Right lung (tissue), 2 donors: ENCODE measurements at regions not wholly inside any gene's neighbourhood (a gene's known extent, or its start where the extent isn't known, plus 50 kb on each side); places are given as distances from the start of the nearest gene placed in this dataset.

Experiments
- DNase-seq, 2 donors: peaks; one replicate each; pipeline ENCODE4 v3.0.0-alpha.2; 2013

DNA sequence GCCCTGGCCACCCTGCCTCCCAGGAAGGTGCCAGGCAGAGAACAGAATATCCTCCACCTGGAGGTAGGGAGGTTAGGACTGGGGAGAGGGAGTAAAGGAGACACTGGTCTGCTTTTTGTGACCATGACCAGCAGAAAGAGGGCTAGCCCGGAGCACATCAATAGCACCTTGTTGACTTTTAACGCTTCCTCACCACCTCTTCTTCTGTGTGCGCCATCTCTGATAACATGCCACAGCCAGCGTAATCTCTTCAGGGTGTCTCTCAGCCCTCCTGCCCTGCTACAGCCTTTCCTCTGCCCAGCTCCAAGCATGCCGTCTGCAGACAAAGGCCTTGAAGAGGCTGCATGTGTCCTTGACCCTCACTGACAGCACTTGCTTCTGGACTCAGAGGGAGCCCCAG is 50.9 kb upstream of the GJA5 start:
- DNase-seq = no peak

DNA sequence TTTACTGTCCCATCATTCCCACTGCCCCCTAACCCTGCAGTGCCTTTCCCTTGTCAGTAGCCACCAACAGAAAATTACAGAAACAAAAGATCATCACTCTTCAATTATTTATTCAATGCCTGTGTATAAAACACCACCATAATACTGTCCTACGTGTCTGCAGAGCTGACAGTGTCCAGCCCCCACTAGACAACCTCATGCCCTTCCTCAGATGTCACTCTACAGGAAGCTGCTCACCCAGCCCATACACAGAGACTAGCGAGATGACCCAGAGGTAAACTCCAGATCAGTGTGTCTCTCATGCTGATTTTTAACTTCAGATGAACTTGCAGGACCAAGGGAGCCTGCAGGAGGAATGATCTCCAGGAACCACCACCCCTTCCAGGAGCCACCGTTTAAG is 51.3 kb upstream of the GJA5 start:
- no peak for DNase-seq

DNA sequence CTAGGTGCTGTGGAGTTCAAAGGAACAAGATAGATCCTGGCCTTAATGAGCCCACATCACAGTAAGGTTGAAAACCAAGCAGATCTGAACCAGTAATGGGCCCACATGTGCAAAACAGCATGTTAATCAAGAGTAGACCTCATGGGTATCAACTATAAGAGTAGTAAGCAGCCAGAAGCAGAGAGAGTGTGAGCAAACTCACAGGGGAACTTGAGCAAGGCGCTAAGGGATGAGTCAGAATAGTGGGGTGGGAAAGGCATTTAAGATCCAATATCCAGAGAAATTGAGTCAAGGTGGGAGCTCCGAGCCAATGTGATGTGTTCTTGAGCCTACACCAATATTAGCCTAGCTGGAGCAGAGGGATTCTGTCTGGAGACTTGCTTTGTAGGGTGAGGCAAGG is 52.4 kb upstream of the GJA5 start:
- DNase-seq = no peak

DNA sequence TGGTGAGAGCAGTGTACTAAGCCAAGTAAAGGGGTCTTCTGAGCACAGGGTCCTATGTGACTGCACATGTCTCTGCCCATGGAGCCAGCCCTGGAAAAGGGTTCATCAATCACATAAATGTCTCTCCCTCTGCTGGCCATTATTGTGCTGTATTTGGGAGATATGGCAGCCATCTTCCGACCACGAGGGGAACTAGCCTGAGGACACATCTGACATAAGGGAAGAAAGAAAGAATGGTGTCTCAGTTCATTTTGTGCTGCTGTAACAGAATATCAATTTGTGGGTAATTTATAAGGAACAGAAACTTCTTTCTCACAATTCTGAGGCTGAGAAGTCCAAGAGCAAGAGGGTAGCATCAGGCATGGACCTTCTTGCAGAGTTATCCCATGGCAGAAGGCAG is 55.1 kb upstream of the GJA5 start:
- DNase-seq = no peak

DNA sequence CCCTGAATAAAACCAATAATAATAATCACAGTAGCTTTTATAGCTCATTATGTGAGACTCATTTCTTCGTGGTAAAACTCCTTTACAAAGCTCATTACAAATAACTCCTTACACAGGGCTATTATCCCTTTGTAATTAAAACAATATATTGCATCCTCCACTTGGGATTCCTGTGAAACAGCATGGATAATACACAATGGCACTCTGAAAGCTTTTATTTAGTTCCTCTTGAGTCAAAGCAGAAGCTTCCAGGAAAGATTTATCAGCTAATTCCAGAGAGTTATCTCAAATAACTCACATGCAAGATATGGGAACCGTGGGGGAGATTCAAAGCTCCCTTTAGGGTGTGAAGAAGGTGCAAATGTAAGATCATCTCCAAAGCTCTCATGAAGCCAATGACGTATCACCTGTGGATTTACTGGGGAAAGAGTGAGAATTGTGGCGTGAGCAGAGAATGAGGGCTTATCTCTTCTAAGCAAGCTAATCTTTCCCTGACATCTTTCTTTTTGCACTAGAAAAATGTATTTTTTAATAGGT is 60.4 kb upstream of the GJA5 start:
- no peak for DNase-seq

DNA sequence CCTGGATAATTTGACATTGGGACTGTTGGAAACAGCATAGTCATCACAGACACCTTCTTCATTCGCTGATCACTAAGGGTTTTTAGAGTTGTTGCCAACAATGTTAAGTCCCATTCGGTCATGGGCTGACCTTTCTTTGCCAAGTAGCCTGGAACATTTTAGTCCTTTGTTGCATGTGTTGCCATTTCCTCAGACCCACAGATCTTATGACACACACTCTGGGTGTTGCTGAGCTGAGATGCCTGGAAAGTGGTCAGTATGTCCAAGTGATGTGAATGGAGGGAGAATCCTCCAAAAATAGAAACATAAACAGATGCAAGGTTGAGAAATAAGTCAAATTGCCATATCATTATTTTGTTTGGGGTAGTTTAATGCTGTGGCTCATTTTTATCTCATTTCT is 61.5 kb upstream of the GJA5 start:
- peak; percentile 93 to 97 for DNase-seq

DNA sequence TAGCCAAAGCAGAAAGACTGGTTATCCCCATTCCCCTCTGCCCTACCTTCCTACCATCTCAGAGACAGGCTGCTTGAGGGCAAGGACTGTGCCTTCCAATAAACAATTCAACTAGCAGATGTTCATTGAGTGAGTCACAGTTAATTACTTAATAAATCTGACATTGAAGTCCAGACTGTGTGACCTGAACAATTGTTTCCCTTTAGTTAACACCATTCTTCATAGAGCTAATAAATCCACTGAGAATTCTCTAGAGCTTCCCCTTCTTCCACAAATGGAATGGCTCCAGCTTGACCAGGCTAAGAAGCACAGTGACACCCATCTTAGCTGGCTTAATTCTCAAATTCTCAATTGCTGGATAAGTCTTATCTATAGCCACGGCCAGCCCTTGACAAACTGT is 61.9 kb upstream of the GJA5 start:
- peak; percentile 90 to 94 for DNase-seq

DNA sequence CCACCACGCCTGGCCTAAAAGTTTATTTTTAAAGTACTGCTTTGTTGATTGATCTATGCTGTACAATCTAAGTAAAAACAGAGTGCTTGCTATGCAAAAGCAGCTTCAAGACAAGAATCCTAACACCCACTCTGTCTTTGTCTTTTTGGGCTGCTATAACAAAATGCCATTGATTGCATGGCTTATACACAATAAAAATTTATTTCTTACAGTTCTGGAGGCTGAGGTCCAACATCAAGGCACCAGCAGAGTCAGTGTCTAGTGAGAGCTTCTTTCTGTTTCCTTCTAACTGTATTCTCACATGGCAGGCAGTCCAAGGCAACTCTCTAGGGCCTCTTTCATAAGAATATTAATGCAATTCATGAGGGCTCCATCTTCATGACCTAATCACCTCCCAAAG is 63.6 kb upstream of the GJA5 start:
- DNase-seq = no peak

DNA sequence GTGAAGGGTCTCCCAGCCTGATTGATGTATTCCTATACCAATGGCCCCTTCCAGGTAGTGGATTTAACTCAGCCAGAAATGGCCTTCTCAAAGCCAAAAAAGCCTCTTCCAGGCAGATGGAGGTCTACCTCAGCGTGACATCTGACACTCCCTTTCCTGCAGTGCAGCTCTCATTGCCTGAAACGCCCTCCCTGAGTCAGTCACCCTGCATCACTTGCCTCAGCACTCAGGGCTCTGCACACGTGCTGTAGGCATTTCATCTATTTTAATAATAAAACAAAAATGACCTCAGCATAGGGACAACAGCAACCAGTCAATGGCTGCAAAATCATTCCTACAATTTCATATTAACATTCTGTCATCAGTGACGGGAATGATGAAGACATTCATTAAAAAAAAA is 64.4 kb upstream of the GJA5 start:
- DNase-seq = no peak

DNA sequence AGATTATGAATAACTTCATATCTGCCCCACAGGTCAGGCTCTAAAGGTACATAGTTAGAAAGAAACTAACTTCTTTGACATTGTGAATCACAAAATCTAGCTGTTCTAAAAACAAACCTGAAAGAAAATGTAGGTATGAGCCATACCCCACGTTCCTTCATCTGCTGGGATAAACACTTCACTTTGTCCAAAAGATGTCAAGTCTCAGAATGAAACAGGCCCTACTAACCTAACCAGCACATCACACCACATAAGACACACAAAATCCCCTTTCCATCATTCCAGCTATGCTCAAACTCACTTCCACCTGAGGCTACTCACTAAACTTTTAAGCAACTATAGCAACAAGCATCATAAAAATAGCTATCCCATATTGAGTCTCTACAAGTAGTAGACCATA is 65.2 kb upstream of the GJA5 start:
- no peak for DNase-seq

DNA sequence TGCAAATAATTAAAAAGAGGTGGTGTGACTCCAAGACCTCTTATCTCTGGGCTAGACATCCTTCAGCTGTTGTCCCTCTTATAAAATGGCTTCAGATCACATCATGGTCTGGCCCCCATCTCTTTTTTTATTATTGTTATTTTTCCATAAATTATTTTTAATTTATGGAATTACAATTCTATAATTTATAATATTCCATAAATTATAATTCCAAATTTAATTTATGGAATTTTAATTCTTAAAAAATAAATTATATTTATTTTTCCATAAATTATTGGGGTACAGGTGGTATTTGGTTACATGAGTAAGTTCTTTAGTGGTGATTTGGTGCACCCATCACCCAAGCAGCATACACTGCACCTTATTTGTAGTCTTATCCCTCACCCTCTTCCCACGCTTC is 65.9 kb upstream of the GJA5 start:
- no peak for DNase-seq

DNA sequence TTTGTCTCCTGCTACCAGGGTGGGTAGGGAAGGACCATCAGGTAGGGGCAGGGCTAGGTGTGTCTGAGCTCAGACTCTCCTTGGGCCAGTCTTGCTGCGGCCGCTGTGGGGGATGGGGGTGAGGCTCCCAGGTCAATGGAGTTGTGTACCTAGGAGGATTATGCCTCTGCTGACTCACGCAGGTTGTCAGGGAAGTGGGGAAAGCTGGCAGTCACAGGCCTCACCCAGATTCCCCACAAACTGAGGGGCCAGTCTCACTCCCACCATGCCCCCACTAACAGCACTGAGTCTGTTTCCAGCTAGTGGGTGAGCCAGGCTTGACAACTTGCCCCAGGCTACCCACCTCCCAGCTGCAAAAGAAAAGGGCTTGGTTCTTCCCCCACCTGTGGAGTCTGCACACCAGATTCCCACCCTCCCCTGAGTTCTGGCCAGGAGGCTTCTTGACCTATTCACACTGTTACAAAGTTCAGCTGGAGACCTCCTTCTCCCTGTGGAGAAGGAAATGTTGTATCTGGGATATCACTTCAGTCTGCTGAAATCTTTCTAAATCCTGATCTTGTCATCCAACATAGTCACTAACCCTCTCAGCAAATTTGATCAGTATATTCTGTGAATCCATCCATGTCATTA is 69.2 kb upstream of the GJA8 start:
- DNase-seq = no peak

DNA sequence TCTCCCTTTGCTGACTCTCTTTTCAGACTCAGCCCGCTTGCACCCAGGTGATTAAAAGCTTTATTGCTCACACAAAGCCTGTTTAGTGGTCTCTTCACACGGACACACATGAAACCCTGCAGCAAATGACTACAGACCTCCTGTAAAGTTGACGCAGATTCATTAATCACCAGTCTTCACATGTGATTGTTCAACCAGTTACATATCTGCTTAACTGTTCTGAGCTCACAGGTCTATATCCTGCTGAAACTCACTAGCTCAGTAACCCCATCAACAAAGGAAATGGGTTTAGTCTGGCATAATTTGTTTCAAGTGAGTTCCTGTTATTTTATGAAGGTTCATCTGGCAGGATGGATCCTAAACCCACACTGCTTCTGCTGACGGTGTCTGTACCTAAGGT is 68.4 kb upstream of the GJA8 start:
- no peak for DNase-seq

DNA sequence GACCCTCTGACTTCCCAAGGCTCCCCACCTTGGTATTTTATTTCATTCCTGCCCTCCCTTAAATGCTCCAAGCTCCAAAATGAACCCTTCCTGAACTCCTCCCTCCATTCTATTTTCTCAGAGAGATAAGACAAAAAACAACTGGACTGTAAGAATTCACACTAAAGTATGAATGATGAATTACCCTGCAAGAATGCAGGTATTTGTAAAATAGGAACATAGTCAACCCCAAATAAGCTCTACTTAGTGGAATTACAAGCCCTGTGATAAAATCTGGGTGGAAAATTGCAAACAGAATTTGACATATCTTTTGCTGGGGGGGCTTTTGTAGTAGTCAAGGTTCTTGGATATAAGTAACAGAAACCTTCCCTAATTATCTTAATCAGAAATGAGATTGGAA is 67.8 kb upstream of the GJA8 start:
- DNase-seq = no peak

DNA sequence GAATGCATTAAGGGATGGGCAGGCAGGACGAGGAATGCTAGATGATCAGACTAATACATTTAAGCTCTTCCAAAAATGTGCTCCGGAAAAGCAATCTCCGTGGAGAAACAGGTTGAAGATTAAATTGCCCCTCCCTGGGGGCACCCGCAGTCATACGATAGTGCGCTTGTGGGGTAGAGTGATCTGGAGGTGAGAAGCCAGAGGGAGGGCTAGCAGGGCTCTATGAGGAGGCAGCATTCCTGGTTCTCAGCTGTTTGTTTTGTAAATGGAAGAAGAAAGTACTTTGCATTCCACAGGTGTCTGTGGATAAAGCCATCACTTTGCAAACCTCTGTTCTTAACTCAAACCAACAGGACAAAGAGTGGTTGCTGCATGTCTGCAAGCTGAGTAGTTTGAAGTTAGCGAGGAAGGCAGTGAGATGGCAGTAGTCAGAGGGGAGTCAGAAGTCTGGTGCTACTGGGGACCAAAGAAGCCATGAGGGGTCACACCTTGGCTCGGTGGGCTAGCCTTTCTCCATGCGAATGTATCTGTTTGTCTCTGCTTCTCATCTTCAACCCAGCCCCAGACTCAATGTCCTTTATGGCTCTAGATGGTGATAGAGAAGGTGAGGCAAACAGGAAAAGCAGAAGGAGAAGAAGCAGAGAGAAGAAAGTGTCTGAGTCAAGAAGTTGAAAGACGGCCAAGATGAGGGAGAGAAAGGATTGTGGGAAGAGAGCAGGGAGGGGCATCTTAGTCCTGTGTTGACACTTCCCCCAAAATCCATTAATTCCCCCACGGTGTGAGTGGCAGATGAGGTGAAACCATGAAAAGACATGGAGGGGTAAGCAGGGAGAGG is 65.2 kb upstream of the GJA8 start:
- no peak for DNase-seq

DNA sequence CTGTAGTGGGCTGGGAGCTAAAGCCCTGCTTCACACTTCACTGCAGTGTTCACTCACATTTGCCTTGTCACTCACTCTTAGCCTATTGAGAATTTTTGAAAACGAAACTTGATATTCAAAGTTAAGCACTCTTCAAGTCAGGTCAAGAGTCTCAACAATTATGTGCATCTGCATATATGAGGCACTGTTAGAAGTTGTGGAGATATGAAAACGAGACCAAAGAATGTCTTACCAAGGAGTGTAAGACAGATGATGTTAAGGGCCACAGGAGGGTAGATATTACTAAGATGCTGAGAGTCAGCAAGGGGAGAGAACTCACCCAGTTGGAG is 64.7 kb upstream of the GJA8 start:
- DNase-seq = no peak

DNA sequence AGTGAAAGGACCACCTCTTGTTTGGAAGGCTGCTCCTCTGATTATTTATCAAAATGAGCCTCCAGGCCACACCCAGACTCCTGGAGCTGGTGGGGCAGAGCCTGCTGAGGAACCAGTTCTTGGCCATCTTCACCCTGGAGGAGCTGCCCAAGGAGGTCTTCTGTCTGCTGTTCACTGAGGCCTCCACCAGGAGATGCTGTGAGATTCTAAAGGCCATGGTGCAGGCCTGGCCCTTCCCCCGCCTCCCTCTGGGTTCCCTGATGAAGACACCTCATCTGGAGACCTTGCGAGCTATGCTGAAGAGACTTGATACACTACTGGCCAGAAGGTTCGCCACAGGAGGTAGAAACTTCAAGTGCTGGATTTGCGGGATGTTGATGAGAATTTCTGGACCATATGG is 61.7 kb upstream of the GJA8 start:
- DNase-seq = no peak

DNA sequence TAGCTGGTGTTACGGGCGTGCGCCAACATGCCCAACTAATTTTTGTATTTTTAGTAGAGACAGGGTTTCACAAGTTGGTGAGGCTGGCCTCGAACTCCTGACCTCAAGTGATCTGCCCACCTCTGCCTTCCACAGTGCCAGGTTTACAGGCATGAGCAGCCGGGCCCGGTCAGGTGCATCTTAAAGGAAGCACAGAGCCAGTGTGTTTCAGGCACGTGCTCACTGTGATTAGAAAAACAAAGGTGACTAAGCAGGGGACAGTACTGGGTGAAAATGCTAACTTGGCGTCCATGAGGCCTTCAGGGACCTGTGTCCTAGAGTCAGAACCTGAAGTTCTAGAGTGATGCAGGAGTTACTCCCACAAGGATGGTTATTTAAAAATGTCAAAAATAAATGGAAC is 60.0 kb upstream of the GJA8 start:
- DNase-seq = no peak

DNA sequence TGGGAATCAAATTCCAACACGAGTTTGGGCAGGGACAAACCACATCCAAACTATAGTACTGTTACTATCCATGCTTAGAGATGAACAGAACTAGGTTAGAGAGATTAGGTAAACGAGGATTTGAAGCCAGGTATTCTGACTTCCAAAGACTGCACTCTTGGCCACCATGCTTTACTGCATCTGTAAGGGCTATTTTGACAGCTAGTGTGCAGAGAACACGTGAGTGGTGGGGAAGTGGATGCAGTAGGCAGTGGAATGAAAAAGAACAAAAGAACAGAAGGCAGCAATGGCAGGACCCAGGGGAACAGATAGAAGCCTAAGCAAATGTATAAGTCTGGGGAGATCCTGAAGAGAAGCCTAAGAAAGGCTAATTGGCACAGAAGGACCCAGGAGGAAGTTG is 59.1 kb upstream of the GJA8 start:
- no peak for DNase-seq

DNA sequence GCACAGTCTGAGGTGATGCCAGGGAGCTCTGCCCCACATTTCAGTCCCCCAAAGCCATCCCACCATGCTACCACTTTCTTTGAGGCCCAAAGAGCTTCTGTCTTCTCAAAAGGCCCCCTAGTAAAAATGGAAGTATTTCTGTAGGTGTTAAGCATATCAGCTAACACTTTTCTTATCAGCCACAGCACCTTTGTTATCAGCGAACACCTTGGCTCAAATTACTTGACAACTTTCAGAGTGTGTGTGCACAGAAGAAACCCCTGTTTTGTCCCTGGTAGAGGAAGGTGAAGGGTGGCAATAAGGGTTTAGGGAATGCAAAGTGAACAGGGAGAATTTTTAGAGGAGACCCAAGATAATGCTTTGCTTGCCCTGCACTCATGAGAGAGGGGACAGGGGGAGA is 54.8 kb upstream of the GJA8 start:
- DNase-seq = no peak

DNA sequence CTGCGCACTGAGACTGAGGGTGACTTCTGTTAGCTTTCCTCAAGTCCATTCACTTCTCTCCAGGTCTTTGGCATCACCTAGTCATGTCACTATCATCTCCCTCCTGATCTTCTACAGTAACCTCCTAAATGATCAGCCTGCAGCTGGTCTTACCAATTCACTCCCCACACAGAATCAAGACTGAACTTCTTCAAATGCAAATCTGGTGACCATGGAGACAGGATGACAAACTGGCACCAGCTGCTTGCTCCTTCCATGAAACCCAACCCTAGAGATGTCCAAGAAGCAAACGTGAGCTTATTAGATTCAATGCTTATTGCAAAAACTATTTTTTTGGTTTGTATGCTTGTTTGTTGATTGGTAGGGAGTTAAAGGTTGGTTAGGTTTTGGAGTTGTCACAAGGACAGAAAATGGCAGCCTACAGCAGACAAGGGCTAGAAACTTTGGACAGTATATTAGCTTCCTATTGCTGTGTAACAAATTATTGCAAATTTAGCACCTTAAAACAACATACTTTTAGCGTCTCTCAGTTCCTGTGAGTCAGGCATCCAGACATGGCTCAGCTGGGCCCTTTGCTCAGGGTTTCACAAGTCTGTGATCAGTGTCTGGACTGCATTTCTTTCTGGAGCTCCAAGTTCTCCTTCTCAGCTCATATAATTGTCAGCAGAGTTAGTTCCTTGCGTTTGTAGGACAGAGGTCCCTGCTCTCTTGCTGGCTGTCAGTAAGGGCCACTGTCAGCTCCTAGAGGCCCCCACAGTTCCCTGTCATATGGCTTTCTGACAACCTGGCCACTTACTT is 53.3 kb upstream of the GJA8 start:
- no peak for DNase-seq

DNA sequence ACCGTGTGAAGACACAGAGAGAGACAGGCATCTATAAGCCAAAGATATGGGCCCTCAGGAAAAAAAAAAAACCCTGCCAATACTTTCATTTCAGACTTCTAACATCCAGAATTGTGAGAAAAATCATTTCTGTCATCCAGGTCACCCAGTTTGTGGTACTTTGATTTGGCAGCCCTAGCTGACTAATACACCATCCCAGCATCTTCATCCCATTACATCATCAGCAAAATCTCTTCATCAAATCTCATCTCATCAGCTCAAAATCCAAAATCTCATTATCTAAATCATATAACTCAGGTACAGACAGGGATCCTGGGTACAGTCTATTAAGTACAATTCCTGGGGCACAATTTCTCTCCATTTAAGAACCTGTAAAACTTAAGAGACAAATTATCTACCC is 51.9 kb upstream of the GJA8 start:
- DNase-seq = no peak

DNA sequence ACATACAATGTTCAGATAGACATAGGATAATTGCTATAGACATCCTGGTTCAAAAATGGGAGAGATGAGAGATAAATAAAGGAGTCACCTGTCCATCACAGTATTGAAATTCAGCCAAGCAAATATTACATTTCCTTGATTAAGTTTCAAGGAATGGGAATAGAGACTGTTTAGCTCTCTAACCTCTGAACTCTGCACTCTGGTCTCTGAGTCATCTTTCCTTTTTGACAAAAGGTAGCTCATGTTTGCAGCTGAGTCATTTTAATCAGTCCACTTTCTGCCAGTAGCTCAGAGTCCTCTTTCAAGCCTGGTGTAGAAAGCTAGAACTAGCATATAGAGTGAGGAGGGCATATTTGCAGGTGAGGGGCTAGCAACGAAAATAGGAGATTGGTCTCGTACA is 51.4 kb upstream of the GJA8 start:
- no peak for DNase-seq
